GM19238 (cell line): ENCODE measurements at regions not wholly inside any gene's neighbourhood (a gene's known extent, or its start where the extent isn't known, plus 50 kb on each side); places are given as distances from the start of the nearest gene placed in this dataset.

ENCODE experiments used
- DNase-seq: peaks from one replicate; pipeline ENCODE4 v3.0.0; 2011; ENCODE audit warnings: low spot score; ENCODE audit not compliant: insufficient read length

GRCh38 chr10:44680764-44681163 is 230.4 kb upstream of the TMEM72 start:
- no peak for DNase-seq

- DNase-seq: no peak
These were observed 228.6 kb upstream of the TMEM72 start for GRCh38 chr10:44682507-44682906.

- no peak for DNase-seq
These were observed 226.5 kb upstream of the TMEM72 start for GRCh38 chr10:44684661-44685060.

- no peak for DNase-seq
These were observed 225.9 kb upstream of the TMEM72 start for GRCh38 chr10:44685220-44685619.

- DNase-seq: no peak
These were observed 225.4 kb upstream of the TMEM72 start for GRCh38 chr10:44685747-44686146.

GRCh38 chr10:44689368-44689767 is 221.8 kb upstream of the TMEM72 start:
- DNase-seq: no peak

GRCh38 chr10:44696496-44696895 is 214.6 kb upstream of the TMEM72 start:
- no peak for DNase-seq

GRCh38 chr10:44697116-44697515 is 214.0 kb upstream of the TMEM72 start:
- DNase-seq: no peak

- DNase-seq: no peak
These were observed 208.6 kb upstream of the TMEM72 start for GRCh38 chr10:44702531-44702930.

GRCh38 chr10:44703241-44704155 is 207.6 kb upstream of the TMEM72 start:
- no peak for DNase-seq

GRCh38 chr10:44704616-44705015 is 206.5 kb upstream of the TMEM72 start:
- no peak for DNase-seq

- no peak for DNase-seq
These were observed 204.4 kb upstream of the TMEM72 start for GRCh38 chr10:44706745-44707144.

GRCh38 chr10:44713307-44713706 is 197.8 kb upstream of the TMEM72 start:
- no peak for DNase-seq

GRCh38 chr10:44714451-44714850 is 196.7 kb upstream of the TMEM72 start:
- DNase-seq: no peak

GRCh38 chr10:44715136-44715535 is 196.0 kb upstream of the TMEM72 start:
- no peak for DNase-seq

GRCh38 chr10:44716470-44717015 is 194.6 kb upstream of the TMEM72 start:
- no peak for DNase-seq

- DNase-seq: no peak
These were observed 188.1 kb upstream of the TMEM72 start for GRCh38 chr10:44723082-44723481.

- no peak for DNase-seq
These were observed 187.4 kb upstream of the TMEM72 start for GRCh38 chr10:44723619-44724325.

GRCh38 chr10:44724415-44725174 is 186.5 kb upstream of the TMEM72 start:
- no peak for DNase-seq

GRCh38 chr10:44725404-44725803 is 185.7 kb upstream of the TMEM72 start:
- no peak for DNase-seq

GRCh38 chr10:44731283-44731682 is 179.9 kb upstream of the TMEM72 start:
- no peak for DNase-seq
